ENCODE measurements at regions not wholly inside any gene's neighbourhood (a gene's known extent, or its start where the extent isn't known, plus 50 kb on each side); places are given as distances from the start of the nearest gene placed in this dataset.

DNA sequence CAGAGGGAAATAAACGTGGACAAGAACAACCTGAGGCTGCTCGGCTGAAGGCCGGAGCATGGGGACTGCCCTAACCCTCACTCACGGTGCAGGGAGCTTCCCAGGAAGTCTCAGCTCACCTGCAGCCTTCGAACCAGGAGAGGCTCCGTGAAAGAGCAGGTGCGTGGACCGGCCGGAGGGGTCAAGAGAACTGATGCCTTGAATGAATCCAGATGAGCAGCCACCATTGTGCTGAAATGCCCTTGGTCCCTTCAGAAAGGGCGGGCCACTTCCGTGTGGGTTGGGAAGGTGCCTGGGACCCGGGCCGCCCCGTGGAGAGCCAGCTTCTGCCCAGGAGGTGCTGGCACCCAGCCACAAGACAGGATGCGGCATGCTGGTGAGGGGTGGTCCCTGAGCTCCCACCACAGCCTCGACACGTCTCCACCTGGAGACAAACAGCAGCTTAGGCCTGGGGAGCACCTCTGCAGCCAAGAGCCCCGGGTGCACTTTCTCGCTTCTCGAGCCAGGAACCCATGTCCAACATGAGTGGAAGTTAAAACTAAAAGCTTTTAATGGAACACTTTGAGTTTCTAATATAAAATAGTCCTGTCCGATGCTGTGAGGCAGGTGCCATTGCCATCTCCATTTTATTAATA, 83.5 kb downstream of the TTLL2 start:
- Histone ChIP-seq H3K27me3 (replicated peaks; ENCODE audit: insufficient read depth, low read depth, low read length, poor library complexity) (no peaks in the 10 kb centered on the region), H3K9me3 (ENCODE audit: low read depth, low read length, poor library complexity, severe bottlenecking) (no peaks in the 10 kb centered on the region), H3K27ac (ENCODE audit: low read depth, low read length, poor library complexity, severe bottlenecking) (no peak overlapping the region), H3K4me1 (ENCODE audit: insufficient read depth, low read length, poor library complexity, severe bottlenecking) (no peaks in the 10 kb centered on the region), H3K4me3 (ENCODE audit: low read depth, low read length, poor library complexity, severe bottlenecking) (no peak overlapping the region), H3K36me3 (ENCODE audit: insufficient read depth, low read length, poor library complexity, severe bottlenecking) (no peaks in the 10 kb centered on the region)
- no TSS peak for BruUV-seq (replicated peaks)
- TF ChIP-seq CTCF (conservative IDR thresholded peaks at IDR 0.05; ENCODE audit: low read depth, low read length) = no peak
- TF ChIP-seq EZH2 (IDR thresholded peaks at IDR 0.05; ENCODE audit: borderline replicate concordance, low read depth, low read length, poor library complexity, severe bottlenecking) = no peak
- POLR2A ChIA-PET (ENCODE audit: low non-redundant PET) = no interaction called here
- no peak for DNase-seq (ENCODE audit: low spot score)
- intact Hi-C loops (cut with micrococcal nuclease; ENCODE audit: unreplicated experiment) = no loop called here
- CTCF ChIA-PET = no interaction called here

- no peaks in the 10 kb centered on the region for H3K9me3 ChIP-seq (ENCODE audit: low read depth, low read length, poor library complexity, severe bottlenecking)
- H3K27me3 ChIP-seq (replicated peaks; ENCODE audit: insufficient read depth, low read depth, low read length, poor library complexity) = no peaks in the 10 kb centered on the region
- no TSS peak for BruUV-seq (replicated peaks)
- no peak overlapping the region for H3K27ac ChIP-seq (ENCODE audit: low read depth, low read length, poor library complexity, severe bottlenecking)
- H3K4me3 ChIP-seq (ENCODE audit: low read depth, low read length, poor library complexity, severe bottlenecking) = no peak overlapping the region
- TF ChIP-seq EZH2 (IDR thresholded peaks at IDR 0.05; ENCODE audit: borderline replicate concordance, low read depth, low read length, poor library complexity, severe bottlenecking) (no peak), CTCF (conservative IDR thresholded peaks at IDR 0.05; ENCODE audit: low read depth, low read length) (no peak)
- POLR2A ChIA-PET (ENCODE audit: low non-redundant PET) = no interaction called here
- H3K4me1 ChIP-seq (ENCODE audit: insufficient read depth, low read length, poor library complexity, severe bottlenecking) = no peaks in the 10 kb centered on the region
- CTCF ChIA-PET = no interaction called here
- intact Hi-C loops (cut with micrococcal nuclease; ENCODE audit: unreplicated experiment) = no loop called here
- no peak for DNase-seq (ENCODE audit: low spot score)
- no peaks in the 10 kb centered on the region for H3K36me3 ChIP-seq (ENCODE audit: insufficient read depth, low read length, poor library complexity, severe bottlenecking)
These were observed 84.2 kb downstream of the TTLL2 start for GRCh38 chr6:167409079-167409478.

- ChIA-PET POLR2A (ENCODE audit: low non-redundant PET) (no interaction called here), CTCF (interaction anchor here (0.6 kb wide), 1 partner anchor 456 kb away, joined by 5 read pairs; no protein-coding TSS in a partner anchor)
- no peak overlapping the region for H3K4me3 ChIP-seq (ENCODE audit: low read depth, low read length, poor library complexity, severe bottlenecking)
- no peak overlapping the region for H3K27ac ChIP-seq (ENCODE audit: low read depth, low read length, poor library complexity, severe bottlenecking)
- H3K27me3 ChIP-seq (replicated peaks; ENCODE audit: insufficient read depth, low read depth, low read length, poor library complexity) = no peaks in the 10 kb centered on the region
- no TSS peak for BruUV-seq (replicated peaks)
- TF ChIP-seq EZH2 (IDR thresholded peaks at IDR 0.05; ENCODE audit: borderline replicate concordance, low read depth, low read length, poor library complexity, severe bottlenecking) (no peak), CTCF (conservative IDR thresholded peaks at IDR 0.05; ENCODE audit: low read depth, low read length) (no peak)
- intact Hi-C loops (cut with micrococcal nuclease; ENCODE audit: unreplicated experiment) = no loop called here
- no peaks in the 10 kb centered on the region for H3K9me3 ChIP-seq (ENCODE audit: low read depth, low read length, poor library complexity, severe bottlenecking)
- H3K4me1 ChIP-seq (ENCODE audit: insufficient read depth, low read length, poor library complexity, severe bottlenecking) = no peaks in the 10 kb centered on the region
- no peaks in the 10 kb centered on the region for H3K36me3 ChIP-seq (ENCODE audit: insufficient read depth, low read length, poor library complexity, severe bottlenecking)
- no peak for DNase-seq (ENCODE audit: low spot score)
These were observed 84.8 kb downstream of the TTLL2 start for GRCh38 chr6:167409694-167410093.

Measured in A673 (cell line).